Chondrocyte (in vitro differentiated cells): ENCODE measurements at regions not wholly inside any gene's neighbourhood (a gene's known extent, or its start where the extent isn't known, plus 50 kb on each side); places are given as distances from the start of the nearest gene placed in this dataset.

Experiments
- DNase-seq: peaks from one replicate; pipeline ENCODE4 v3.0.0; 2021; ENCODE audit warnings: mixed read lengths, low spot score
- H3K27ac Mint-ChIP-seq: one replicate; pipeline ENCODE4 v1.8.0; 2021; ENCODE audit warnings: mild to moderate bottlenecking, moderate library complexity, mixed read lengths; ENCODE audit not compliant: unreplicated experiment
- H3K27me3 Mint-ChIP-seq: 2 replicates; pipeline ENCODE4 v1.8.0; 2021; ENCODE audit warnings: low read depth, mixed read lengths
- H3K36me3 Mint-ChIP-seq: 2 replicates; pipeline ENCODE4 v1.8.0; 2021; ENCODE audit warnings: low read depth, mixed read lengths
- H3K4me1 Mint-ChIP-seq: 2 replicates; pipeline ENCODE4 v1.8.0; 2021; ENCODE audit warnings: low read depth, mild to moderate bottlenecking, mixed read lengths
- H3K4me3 Mint-ChIP-seq: one replicate; pipeline ENCODE4 v1.8.0; 2021; ENCODE audit warnings: mild to moderate bottlenecking, moderate library complexity, mixed read lengths; ENCODE audit not compliant: unreplicated experiment
- H3K9me3 Mint-ChIP-seq: 2 replicates; pipeline ENCODE4 v1.8.0; 2021; ENCODE audit warnings: low read depth, mixed read lengths
- CTCF ChIP-seq: fragments of 200-600 bp; sonication (generic); IDR thresholded peaks from 2 replicates; pipeline ENCODE4 v1.5.0; 2021; ENCODE audit warnings: antibody characterized with exemption, mild to moderate bottlenecking, moderate library complexity

- Mint-ChIP-seq H3K9me3 (no peaks in the 10 kb centered on the region), H3K27ac (no peak overlapping the region), H3K4me3 (no peak overlapping the region), H3K36me3 (no peaks in the 10 kb centered on the region), H3K27me3 (peaks cover 9% of the 10 kb centered on the region), H3K4me1 (no peaks in the 10 kb centered on the region)
- DNase-seq = no peak
- no peak for TF ChIP-seq CTCF
Measured at GRCh38 chr2:136171223-136171622, 53.3 kb upstream of the CXCR4 start.

- Mint-ChIP-seq H3K9me3 (no peaks in the 10 kb centered on the region), H3K36me3 (no peaks in the 10 kb centered on the region), H3K27ac (no peak overlapping the region), H3K27me3 (peaks cover 9% of the 10 kb centered on the region), H3K4me3 (no peak overlapping the region), H3K4me1 (no peaks in the 10 kb centered on the region)
- no peak for TF ChIP-seq CTCF
- DNase-seq = no peak
Measured at GRCh38 chr2:136168720-136169119, 50.8 kb upstream of the CXCR4 start.

- no peak for TF ChIP-seq CTCF
- Mint-ChIP-seq H3K4me3 (no peak overlapping the region), H3K9me3 (no peaks in the 10 kb centered on the region), H3K36me3 (no peaks in the 10 kb centered on the region), H3K27ac (no peak overlapping the region), H3K4me1 (no peaks in the 10 kb centered on the region), H3K27me3 (peaks cover 9% of the 10 kb centered on the region)
- DNase-seq = no peak
Measured at GRCh38 chr2:136167721-136168475, 49.9 kb upstream of the CXCR4 start.
